ENCODE measurements at regions not wholly inside any gene's neighbourhood (a gene's known extent, or its start where the extent isn't known, plus 50 kb on each side); places are given as distances from the start of the nearest gene placed in this dataset.

- CTCF ChIA-PET, result no interaction called here
Observed at GRCh38 chr15:67892559-67893377, 52.9 kb upstream of the RNU6-1 start.

DNA sequence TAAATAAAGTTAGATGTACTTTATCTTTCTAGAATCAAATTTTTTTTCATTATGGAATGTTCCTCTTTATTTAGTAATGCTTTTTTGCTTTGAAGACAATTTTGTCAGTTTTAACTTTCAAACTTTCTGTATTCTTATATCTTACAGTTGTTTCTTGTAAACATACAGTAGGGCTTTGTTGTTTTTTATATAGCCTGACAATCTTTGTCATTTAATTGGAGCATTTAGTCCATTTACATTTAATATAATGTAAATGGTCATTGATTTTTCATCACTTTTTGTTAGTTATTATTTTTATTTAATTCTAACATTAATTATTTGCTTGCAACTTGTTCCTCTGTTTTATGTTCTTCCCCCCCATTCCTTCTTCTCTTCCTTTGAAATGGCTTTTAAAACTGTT is 55.4 kb upstream of the RNU6-1 start:
- Histone ChIP-seq H3K9me3 (ENCODE audit: control insufficient read depth in 1 of 2, insufficient read depth in 1 of 2, low read depth in 1 of 2, low read length in 2 of 2) (peaks cover 7 to 8% of the 10 kb centered on the region in 2 experiments; a peak in 2 of 4 replicates), H3K79me2 (ENCODE audit: insufficient read depth, low read length) (no peaks in the 10 kb centered on the region), H3K36me3 (ENCODE audit: control insufficient read depth in 1 of 2, insufficient read depth in 2 of 2, low read length in 2 of 2) (no peaks in the 10 kb centered on the region), H3K27ac (ENCODE audit: low read depth, low read length) (no peak overlapping the region), H3K4me2 (ENCODE audit: low read length) (no peak overlapping the region), H4K20me1 (ENCODE audit: insufficient read depth) (no peaks in the 10 kb centered on the region), H2AFZ (ENCODE audit: low read depth, low read length, poor library complexity, severe bottlenecking) (no peak overlapping the region), H3K4me1 (ENCODE audit: control insufficient read depth in 1 of 2, insufficient read depth in 2 of 2, low read length in 2 of 2) (no peaks in the 10 kb centered on the region), H3K9ac (ENCODE audit: low read length) (no peak overlapping the region), H3K4me3 (replicated peaks in 1 of 2; ENCODE audit: low read depth in 1 of 2, low read length in 2 of 2) (no peak overlapping the region), H3K27me3 (ENCODE audit: insufficient read depth, low read length) (no peaks in the 10 kb centered on the region), H3K9me2 (ENCODE audit: insufficient read depth) (no peaks in the 10 kb centered on the region)
- BruUV-seq (replicated peaks), result no TSS peak
- intact Hi-C loops (cut with micrococcal nuclease), result no loop called here
- ChIA-PET CTCF (no interaction called here), RAD21 (ENCODE audit: low non-redundant PET in 1 of 2, low total read pairs in 2 of 2, uncharacterized antibody in 2 of 2, unreplicated experiment in 2 of 2) (no interaction called here), POLR2A (no interaction called here)
- no peak for ATAC-seq
- no peak for DNase-seq (ENCODE audit: low read depth, low spot score)
- no peak for TF ChIP-seq SRF (IDR thresholded peaks at IDR 0.05; ENCODE audit: low read depth)
- TF ChIP-seq YY1 (IDR thresholded peaks at IDR 0.05; ENCODE audit: extremely low read depth, insufficient replicate concordance, low read depth, low read length), result no peak
- TF ChIP-seq, protein P1, sequence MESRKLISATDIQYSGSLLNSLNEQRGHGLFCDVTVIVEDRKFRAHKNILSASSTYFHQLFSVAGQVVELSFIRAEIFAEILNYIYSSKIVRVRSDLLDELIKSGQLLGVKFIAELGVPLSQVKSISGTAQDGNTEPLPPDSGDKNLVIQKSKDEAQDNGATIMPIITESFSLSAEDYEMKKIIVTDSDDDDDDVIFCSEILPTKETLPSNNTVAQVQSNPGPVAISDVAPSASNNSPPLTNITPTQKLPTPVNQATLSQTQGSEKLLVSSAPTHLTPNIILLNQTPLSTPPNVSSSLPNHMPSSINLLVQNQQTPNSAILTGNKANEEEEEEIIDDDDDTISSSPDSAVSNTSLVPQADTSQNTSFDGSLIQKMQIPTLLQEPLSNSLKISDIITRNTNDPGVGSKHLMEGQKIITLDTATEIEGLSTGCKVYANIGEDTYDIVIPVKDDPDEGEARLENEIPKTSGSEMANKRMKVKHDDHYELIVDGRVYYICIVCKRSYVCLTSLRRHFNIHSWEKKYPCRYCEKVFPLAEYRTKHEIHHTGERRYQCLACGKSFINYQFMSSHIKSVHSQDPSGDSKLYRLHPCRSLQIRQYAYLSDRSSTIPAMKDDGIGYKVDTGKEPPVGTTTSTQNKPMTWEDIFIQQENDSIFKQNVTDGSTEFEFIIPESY (IDR thresholded peaks at IDR 0.05; ENCODE audit: extremely low read depth, insufficient replicate concordance, low read length), result no peak
- TF ChIP-seq TCF7L2 (IDR thresholded peaks at IDR 0.05; ENCODE audit: borderline replicate concordance, extremely low read depth, insufficient read depth, insufficient read length), result no peak
- no peak for TF ChIP-seq ATF3 (IDR thresholded peaks at IDR 0.05)
- no peak for TF ChIP-seq EZH2 (IDR thresholded peaks at IDR 0.05)
- no peak for TF ChIP-seq RAD21 (IDR thresholded peaks at IDR 0.05; ENCODE audit: low read depth)
- TF ChIP-seq ZNF274 (IDR thresholded peaks at IDR 0.05; ENCODE audit: low read depth, low read length), result no peak
- TF ChIP-seq REST (IDR thresholded peaks at IDR 0.05; ENCODE audit: low read depth), result no peak
- TF ChIP-seq SP1 (IDR thresholded peaks at IDR 0.05; ENCODE audit: low read depth), result no peak

More at GRCh38 chr15:67892559-67893377, 52.9 kb upstream of the RNU6-1 start:
- intact Hi-C loops (cut with micrococcal nuclease), result no loop called here
- H2AFZ ChIP-seq (ENCODE audit: low read depth, low read length, poor library complexity, severe bottlenecking), result no peak overlapping the region
- POLR2A ChIA-PET, result no interaction called here
- no peaks in the 10 kb centered on the region for H3K36me3 ChIP-seq (ENCODE audit: control insufficient read depth in 1 of 2, insufficient read depth in 2 of 2, low read length in 2 of 2)
- no peaks in the 10 kb centered on the region for H3K79me2 ChIP-seq (ENCODE audit: insufficient read depth, low read length)
- H3K9ac ChIP-seq (ENCODE audit: low read length), result no peak overlapping the region
- RAD21 ChIA-PET (ENCODE audit: low non-redundant PET in 1 of 2, low total read pairs in 2 of 2, uncharacterized antibody in 2 of 2, unreplicated experiment in 2 of 2), result no interaction called here
- H3K4me3 ChIP-seq (replicated peaks in 1 of 2; ENCODE audit: low read depth in 1 of 2, low read length in 2 of 2), result no peak overlapping the region
- DNase-seq (ENCODE audit: low read depth, low spot score) (no peak), ATAC-seq (no peak)
- H4K20me1 ChIP-seq (ENCODE audit: insufficient read depth), result no peaks in the 10 kb centered on the region
- no peak overlapping the region for H3K4me2 ChIP-seq (ENCODE audit: low read length)
- peaks cover 7 to 8% of the 10 kb centered on the region in 2 experiments; a peak in 2 of 4 replicates for H3K9me3 ChIP-seq (ENCODE audit: control insufficient read depth in 1 of 2, insufficient read depth in 1 of 2, low read depth in 1 of 2, low read length in 2 of 2)
- no TSS peak for BruUV-seq (replicated peaks)
- no peaks in the 10 kb centered on the region for H3K9me2 ChIP-seq (ENCODE audit: insufficient read depth)
- H3K4me1 ChIP-seq (ENCODE audit: control insufficient read depth in 1 of 2, insufficient read depth in 2 of 2, low read length in 2 of 2), result no peaks in the 10 kb centered on the region
- H3K27me3 ChIP-seq (ENCODE audit: insufficient read depth, low read length), result no peaks in the 10 kb centered on the region
- TF ChIP-seq SRF (IDR thresholded peaks at IDR 0.05; ENCODE audit: low read depth), result no peak
- no peak for TF ChIP-seq CBX3 (IDR thresholded peaks at IDR 0.05; ENCODE audit: low read depth)
- TF ChIP-seq ATF3 (IDR thresholded peaks at IDR 0.05), result no peak
- TF ChIP-seq RAD21 (IDR thresholded peaks at IDR 0.05; ENCODE audit: low read depth), result no peak
- TF ChIP-seq ZFX (IDR thresholded peaks at IDR 0.05), result no peak
- H3K27ac ChIP-seq (ENCODE audit: low read depth, low read length), result no peak overlapping the region

All from HCT116 (cell line).